H1 (cell line): ENCODE measurements at regions not wholly inside any gene's neighbourhood (a gene's known extent, or its start where the extent isn't known, plus 50 kb on each side); places are given as distances from the start of the nearest gene placed in this dataset.

Experiments used
- CTCF ChIA-PET: fragments of 300-600 bp; sonication (Branson Sonifier 250); formaldehyde crosslinking; loops from one replicate; lab custom pipeline; 2021; ENCODE audit not compliant: partially characterized antibody; lab: Charles Lee
- POLR2A ChIA-PET: fragments of 300-600 bp; sonication (Branson Sonifier 250); formaldehyde crosslinking; loops from one replicate; lab custom pipeline; 2021; ENCODE audit warnings: inconsistent platforms; ENCODE audit not compliant: partially characterized antibody; lab: Charles Lee
- DNase-seq, 2 experiments: peaks; one replicate each; pipeline versions ENCODE4 v3.0.0 to v3.0.0-alpha.2; 2010 to 2022; ENCODE audit warnings: low spot score in 2 of 2, low read depth in 1 of 2, mixed read lengths in 1 of 2
- FAIRE-seq: peaks from 2 replicates; lab custom pipeline; 2011; peaks lifted over from hg19 to GRCh38; lab: Jason Lieb, UNC
- H2AFZ ChIP-seq: 2 replicates; pipeline ENCODE4 v1.8.1; 2012; ENCODE audit warnings: low read length, inconsistent platforms
- H2AK5ac ChIP-seq: 2 replicates; pipeline ENCODE4 v1.6.1; 2013; ENCODE audit warnings: low read depth, low read length
- H2BK120ac ChIP-seq: replicated peaks from 2 replicates; pipeline ENCODE3; 2013; ENCODE audit warnings: low read depth, low read length, inconsistent platforms
- H2BK12ac ChIP-seq: 2 replicates; pipeline ENCODE4 v1.6.1; 2013; ENCODE audit warnings: low read depth, low read length
- H2BK15ac ChIP-seq: 2 replicates; pipeline ENCODE4 v1.6.1; 2013; ENCODE audit warnings: low read length
- H2BK20ac ChIP-seq: 2 replicates; pipeline ENCODE4 v1.6.1; 2013; ENCODE audit warnings: low read length
- H2BK5ac ChIP-seq: 2 replicates; pipeline ENCODE4 v1.6.1; 2013; ENCODE audit warnings: low read depth, low read length
- H3K14ac ChIP-seq: 2 replicates; pipeline ENCODE4 v1.6.1; 2013; ENCODE audit warnings: inconsistent platforms; ENCODE audit not compliant: insufficient read length
- H3K18ac ChIP-seq: 2 replicates; pipeline ENCODE4 v1.6.1; 2013; ENCODE audit warnings: low read length; ENCODE audit errors: extremely low read depth
- H3K23ac ChIP-seq: 2 replicates; pipeline ENCODE4 v1.6.1; 2013; ENCODE audit warnings: inconsistent platforms; ENCODE audit not compliant: insufficient read length
- H3K23me2 ChIP-seq: 2 replicates; pipeline ENCODE4 v1.6.1; 2013; ENCODE audit warnings: low read depth, low read length
- H3K27ac ChIP-seq: 2 replicates; pipeline ENCODE4 v1.6.1; 2011; ENCODE audit warnings: low read depth, low read length, inconsistent platforms
- H3K27me3 ChIP-seq, 4 experiments: replicated peaks in 1 of 4; 1 replicate in 1 of 4; 2 replicates in 3 of 4; pipeline versions ENCODE4 v1.6.1 to v1.8.1; 2011 to 2013; ENCODE audit warnings: low read length in 3 of 4, mild to moderate bottlenecking in 3 of 4, inconsistent platforms in 2 of 4, mixed read lengths in 2 of 4, moderate library complexity in 1 of 4; ENCODE audit not compliant: control insufficient read depth in 3 of 4, insufficient read depth in 3 of 4; ENCODE audit errors: extremely low read depth in 1 of 4
- H3K36me3 ChIP-seq, 4 experiments: 2 replicates each; pipeline versions ENCODE4 v1.6.1 to v1.8.1; 2011 to 2013; ENCODE audit warnings: mild to moderate bottlenecking in 4 of 4, low read length in 3 of 4, moderate library complexity in 2 of 4, control low read depth in 1 of 4, inconsistent platforms in 1 of 4; ENCODE audit not compliant: insufficient read depth in 4 of 4, control insufficient read depth in 2 of 4
- H3K4ac ChIP-seq: replicated peaks from 2 replicates; pipeline ENCODE3; 2013; ENCODE audit warnings: low read length, low read depth, mixed read lengths, inconsistent platforms; ENCODE audit not compliant: insufficient read length
- H3K4me1 ChIP-seq, 4 experiments: replicated peaks in 1 of 4; 1 replicate in 1 of 4; 2 replicates in 3 of 4; pipeline versions ENCODE4 v1.6.1 to v1.8.1; 2011 to 2013; ENCODE audit warnings: low read length in 3 of 4, inconsistent platforms in 2 of 4, mixed read lengths in 1 of 4; ENCODE audit not compliant: insufficient read depth in 4 of 4, control insufficient read depth in 3 of 4
- H3K4me2 ChIP-seq, 2 experiments: 2 replicates each; pipeline versions ENCODE4 v1.6.1 to v1.8.1; 2011 to 2013; ENCODE audit warnings: low read depth in 2 of 2, low read length in 2 of 2, control low read depth in 1 of 2, inconsistent platforms in 1 of 2, mild to moderate bottlenecking in 1 of 2; ENCODE audit not compliant: insufficient read depth in 1 of 2
- H3K4me3 ChIP-seq, 4 experiments: fragments of 200-600, 300-600 bp in 1 of 4; sonication (generic), shearing (Covaris generic), sonication (Bioruptor Twin) in 1 of 4; 2 replicates each; pipeline versions ENCODE4 v1.5.1 to v1.8.1; 2011 to 2016; ENCODE audit warnings: low read length in 4 of 4, low read depth in 3 of 4, control low read depth in 2 of 4, inconsistent platforms in 2 of 4, mild to moderate bottlenecking in 2 of 4, mixed read lengths in 1 of 4, moderate library complexity in 1 of 4; ENCODE audit not compliant: insufficient read depth in 2 of 4; ENCODE audit errors: extremely low read depth in 1 of 4
- H3K56ac ChIP-seq: replicated peaks from 2 replicates; pipeline ENCODE3; 2013; ENCODE audit warnings: low read depth, mild to moderate bottlenecking, mixed read lengths, low read length, inconsistent platforms; ENCODE audit not compliant: insufficient read length
- H3K79me1 ChIP-seq: 2 replicates; pipeline ENCODE4 v1.6.1; 2013; ENCODE audit warnings: low read depth, low read length, control low read depth
- H3K79me2 ChIP-seq, 2 experiments: 2 replicates each; pipeline versions ENCODE4 v1.6.1 to v1.8.1; 2012 to 2013; ENCODE audit warnings: low read length in 2 of 2, mild to moderate bottlenecking in 2 of 2, inconsistent platforms in 1 of 2; ENCODE audit not compliant: insufficient read depth in 2 of 2, control insufficient read depth in 1 of 2
- H3K9ac ChIP-seq, 4 experiments: replicated peaks in 1 of 4; 1 replicate in 1 of 4; 2 replicates in 3 of 4; pipeline versions ENCODE4 v1.6.1 to v1.8.1; 2011 to 2013; ENCODE audit warnings: low read depth in 3 of 4, low read length in 3 of 4, control low read depth in 2 of 4, mild to moderate bottlenecking in 2 of 4, moderate library complexity in 2 of 4, inconsistent platforms in 1 of 4; ENCODE audit errors: extremely low read depth in 1 of 4
- H3K9me3 ChIP-seq, 2 experiments: 2 replicates each; pipeline versions ENCODE4 v1.6.1 to v1.8.1; 2012 to 2013; ENCODE audit warnings: mild to moderate bottlenecking in 2 of 2, moderate library complexity in 2 of 2, control low read depth in 1 of 2, inconsistent platforms in 1 of 2, low read depth in 1 of 2, low read length in 1 of 2, mixed read lengths in 1 of 2; ENCODE audit not compliant: insufficient read depth in 2 of 2
- H4K20me1 ChIP-seq, 2 experiments: replicated peaks in 1 of 2; 2 replicates each; pipeline versions ENCODE3 to v1.8.1; 2011 to 2013; ENCODE audit warnings: inconsistent platforms in 2 of 2, low read length in 2 of 2, mild to moderate bottlenecking in 1 of 2; ENCODE audit not compliant: insufficient read depth in 2 of 2, control insufficient read depth in 1 of 2
- H4K5ac ChIP-seq: 2 replicates; pipeline ENCODE4 v1.6.1; 2013; ENCODE audit warnings: low read length, low read depth, mixed read lengths, inconsistent platforms; ENCODE audit not compliant: insufficient read length
- H4K8ac ChIP-seq: 2 replicates; pipeline ENCODE4 v1.8.0; 2013; ENCODE audit warnings: mild to moderate bottlenecking, moderate library complexity, low read length, inconsistent platforms; ENCODE audit not compliant: insufficient read depth; ENCODE audit errors: extremely low read depth
- H4K91ac ChIP-seq: replicated peaks from 2 replicates; pipeline ENCODE3; 2013; ENCODE audit warnings: low read length, mixed read lengths, inconsistent platforms; ENCODE audit not compliant: insufficient read length
- BCL11A ChIP-seq, 2 experiments: IDR thresholded peaks; one replicate each; pipeline ENCODE4 v1.6.1; 2011; ENCODE audit warnings: low read depth in 2 of 2, low read length in 2 of 2, mild to moderate bottlenecking in 2 of 2
- HDAC2 ChIP-seq, 2 experiments: fragments of 300-600 bp in 1 of 2; sonication (generic) in 1 of 2; IDR thresholded peaks; 2 replicates each; pipeline ENCODE4 v1.6.1; 2011 to 2012; ENCODE audit warnings: low read depth in 2 of 2, low read length in 2 of 2, mild to moderate bottlenecking in 2 of 2, moderate library complexity in 2 of 2, borderline replicate concordance in 1 of 2, inconsistent platforms in 1 of 2
- JUN ChIP-seq: IDR thresholded peaks from 2 replicates; pipeline ENCODE4 v1.6.1; 2011; ENCODE audit warnings: low read depth, mild to moderate bottlenecking, improper control_type of control experiment, low read length
- KDM1A ChIP-seq: fragments of 200-600, 300-600 bp; sonication (generic); IDR thresholded peaks from 2 replicates; pipeline ENCODE4 v1.7.1; 2016; ENCODE audit warnings: mild to moderate bottlenecking, low read length, borderline replicate concordance
- NRF1 ChIP-seq: IDR thresholded peaks from 2 replicates; pipeline ENCODE4 v1.6.1; 2011; ENCODE audit warnings: mild to moderate bottlenecking, low read depth, low read length, improper control_type of control experiment
- POU5F1 ChIP-seq: IDR thresholded peaks from 2 replicates; pipeline ENCODE4 v1.6.1; 2011; ENCODE audit warnings: low read depth, mild to moderate bottlenecking, low read length, moderate library complexity
- SP2 ChIP-seq: IDR thresholded peaks from 2 replicates; pipeline ENCODE4 v1.6.1; 2012; ENCODE audit warnings: mild to moderate bottlenecking, low read length, inconsistent platforms
- SP4 ChIP-seq: IDR thresholded peaks from 2 replicates; pipeline ENCODE4 v1.6.1; 2012; ENCODE audit warnings: low read length, inconsistent platforms
- TAF1 ChIP-seq: IDR thresholded peaks from 2 replicates; pipeline ENCODE4 v1.6.1; 2011; ENCODE audit warnings: mild to moderate bottlenecking, low read depth, low read length
- TAF7 ChIP-seq: optimal IDR thresholded peaks from 2 replicates; pipeline ENCODE3; 2011; ENCODE audit warnings: low read depth, mild to moderate bottlenecking, inconsistent platforms, low read length, moderate library complexity, borderline replicate concordance
- TBP ChIP-seq: IDR thresholded peaks from 2 replicates; pipeline ENCODE4 v1.6.1; 2011; ENCODE audit warnings: low read depth, low read length, improper control_type of control experiment
- YY1 ChIP-seq: IDR thresholded peaks from 2 replicates; pipeline ENCODE4 v1.6.1; 2011; ENCODE audit warnings: low read depth, mild to moderate bottlenecking, low read length
- ZNF274 ChIP-seq: IDR thresholded peaks from 2 replicates; pipeline ENCODE4 v1.7.0; 2012; ENCODE audit warnings: low read length, borderline replicate concordance; ENCODE audit errors: extremely low read depth
- WGBS, 2 experiments: shearing (Covaris generic) in 1 of 2; methylation state at CpG; one replicate each; pipeline versions ENCODE4 v1.1.6 to v1.1.7; 2013 to 2015; ENCODE audit warnings: low lambda C conversion rate in 2 of 2, mixed read lengths in 2 of 2, inconsistent platforms in 1 of 2, low coverage in 1 of 2, missing lambda C conversion rate in 1 of 2; ENCODE audit not compliant: insufficient replicate concordance in 2 of 2, insufficient coverage in 1 of 2, insufficient read length in 1 of 2; ENCODE audit errors: extremely low coverage in 1 of 2, missing lambda C conversion rate in 1 of 2; 5-methylcytosine and 5-hydroxymethylcytosine counted together
- TF ChIP-seq, protein P1 (sequence below): IDR thresholded peaks from 2 replicates; pipeline ENCODE4 v1.6.1; 2012; ENCODE audit warnings: inconsistent platforms

DNA sequence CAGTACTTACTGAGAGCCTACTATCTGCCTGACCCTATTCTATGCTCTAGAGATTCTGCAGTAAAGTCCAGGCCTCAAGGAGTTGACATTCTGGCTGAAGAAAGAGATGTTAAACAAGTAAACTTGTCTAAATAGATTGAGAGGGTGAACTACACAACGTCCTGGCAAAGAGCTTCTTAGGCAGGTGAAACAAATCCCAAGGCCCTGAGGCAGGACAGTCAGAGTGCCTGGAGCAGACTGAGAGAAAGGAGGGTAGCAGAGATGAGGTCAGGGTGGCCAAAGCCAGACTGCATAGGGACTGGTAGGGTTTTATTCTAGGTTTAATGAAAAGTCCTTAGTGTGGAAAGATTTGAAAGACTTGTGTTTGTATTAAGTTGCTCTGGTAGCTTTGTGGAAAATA lies 84.5 kb upstream of the ATP11B start:
- Histone ChIP-seq H3K9me3 (no peaks in the 10 kb centered on the region), H2AK5ac (no peak overlapping the region), H3K23me2 (no peaks in the 10 kb centered on the region), H4K5ac (no peak overlapping the region), H3K27me3 (no peaks in the 10 kb centered on the region), H2BK5ac (no peak overlapping the region), H3K4me3 (no peak overlapping the region), H3K4ac (no peak overlapping the region), H3K14ac (no peak overlapping the region), H3K4me1 (no peaks in the 10 kb centered on the region; a peak in 1 of 7 replicates), H4K20me1 (no peaks in the 10 kb centered on the region), H3K9ac (no peak overlapping the region), H3K18ac (no peak overlapping the region), H2BK120ac (no peak overlapping the region), H4K8ac (no peak overlapping the region), H3K56ac (no peak overlapping the region), H3K79me2 (no peaks in the 10 kb centered on the region), H2BK20ac (no peak overlapping the region), H2AFZ (no peak overlapping the region), H3K4me2 (no peak overlapping the region), H3K23ac (no peak overlapping the region), H2BK15ac (no peak overlapping the region), H3K79me1 (no peaks in the 10 kb centered on the region), H2BK12ac (no peak overlapping the region), H3K27ac (no peak overlapping the region), H3K36me3 (no peaks in the 10 kb centered on the region), H4K91ac (no peak overlapping the region)
- ChIA-PET POLR2A (no interaction called here), CTCF (interaction anchor here (0.7 to 1.5 kb wide), 4 partner anchors 14 to 109 kb away, joined by 3 to 8 read pairs (median 4); no protein-coding TSS in a partner anchor)
- 87% methylated on average over 1 of the region's 1 CpG; no CpG with 5 or more reads in 1 of the 2 experiments for WGBS, 2 experiments
- FAIRE-seq: no peak
- DNase-seq: no peak
- TF ChIP-seq TAF1: no peak
- no peak for TF ChIP-seq SP4
- TF ChIP-seq NRF1: no peak
- TF ChIP-seq KDM1A: no peak
- no peak for TF ChIP-seq JUN
- no peak for TF ChIP-seq ZNF274
- TF ChIP-seq YY1: no peak
- TF ChIP-seq POU5F1: no peak
- no peak for TF ChIP-seq HDAC2 (IDR thresholded peaks at IDR 0.05; ENCODE audit: borderline replicate concordance in 1 of 2, low read depth in 2 of 2, low read length in 2 of 2)
- no peak for TF ChIP-seq BCL11A (IDR thresholded peaks at IDR 0.05; ENCODE audit: low read depth in 2 of 2, low read length in 2 of 2)
- TF ChIP-seq SP2: no peak
- TF ChIP-seq TAF7: no peak
- TF ChIP-seq TBP: no peak
- TF ChIP-seq, protein P1, sequence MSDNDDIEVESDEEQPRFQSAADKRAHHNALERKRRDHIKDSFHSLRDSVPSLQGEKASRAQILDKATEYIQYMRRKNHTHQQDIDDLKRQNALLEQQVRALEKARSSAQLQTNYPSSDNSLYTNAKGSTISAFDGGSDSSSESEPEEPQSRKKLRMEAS: no peak
